GM18511 (cell line): ENCODE measurements at regions not wholly inside any gene's neighbourhood (a gene's known extent, or its start where the extent isn't known, plus 50 kb on each side); places are given as distances from the start of the nearest gene placed in this dataset.
A peak's percentile ranks its signal among the peaks of the same experiment; 100 is the strongest.

Experiments used
- ATAC-seq: cut with Tn5 transposase; IDR thresholded peaks from one replicate; pipeline ENCODE4 v1.9.1; 2021; ENCODE audit warnings: mild to moderate bottlenecking, moderate library complexity; ENCODE audit not compliant: unreplicated experiment

GRCh38 chr3:3633761-3634160 lies 165.5 kb upstream of the LRRN1 start:
- ATAC-seq, result no peak

- ATAC-seq, result no peak
Measured at GRCh38 chr3:3632449-3632848, 166.8 kb upstream of the LRRN1 start.

- ATAC-seq, result no peak
Measured at GRCh38 chr3:3631114-3631513, 168.1 kb upstream of the LRRN1 start.

- ATAC-seq, result no peak
Measured at GRCh38 chr3:3629911-3630310, 169.3 kb upstream of the LRRN1 start.

- ATAC-seq, result peak; percentile 88
Measured at GRCh38 chr3:3628676-3629328, 170.4 kb upstream of the LRRN1 start.

GRCh38 chr3:3627114-3627513 lies 172.1 kb upstream of the LRRN1 start:
- ATAC-seq, result peak; percentile 32

- ATAC-seq, result no peak
Measured at GRCh38 chr3:3625544-3626271, 173.5 kb upstream of the LRRN1 start.

GRCh38 chr3:3619815-3620214 lies 179.4 kb upstream of the LRRN1 start:
- no peak for ATAC-seq

- ATAC-seq, result no peak
Measured at GRCh38 chr3:3618623-3619022, 180.6 kb upstream of the LRRN1 start.

- ATAC-seq, result no peak
Measured at GRCh38 chr3:3615533-3615932, 183.7 kb upstream of the LRRN1 start.

GRCh38 chr3:3610581-3611298 lies 188.5 kb upstream of the LRRN1 start:
- no peak for ATAC-seq

- ATAC-seq, result no peak
Measured at GRCh38 chr3:3606321-3606720, 192.9 kb upstream of the LRRN1 start.

GRCh38 chr3:3605226-3605625 lies 194.0 kb upstream of the LRRN1 start:
- no peak for ATAC-seq

- no peak for ATAC-seq
Measured at GRCh38 chr3:3603351-3603750, 195.9 kb upstream of the LRRN1 start.

GRCh38 chr3:3600665-3601340 lies 198.4 kb upstream of the LRRN1 start:
- no peak for ATAC-seq

GRCh38 chr3:3599016-3599415 lies 200.2 kb upstream of the LRRN1 start:
- ATAC-seq, result no peak

GRCh38 chr3:3594986-3595385 lies 204.2 kb upstream of the LRRN1 start:
- no peak for ATAC-seq

- ATAC-seq, result peak; percentile 93
Measured at GRCh38 chr3:3589715-3590130, 209.5 kb upstream of the LRRN1 start.

- no peak for ATAC-seq
Measured at GRCh38 chr3:3587647-3587972, 211.6 kb upstream of the LRRN1 start.

- no peak for ATAC-seq
Measured at GRCh38 chr3:3586843-3587646, 212.2 kb upstream of the LRRN1 start.

- no peak for ATAC-seq
Measured at GRCh38 chr3:3586336-3586735, 212.9 kb upstream of the LRRN1 start.
